MM.1S (cell line): ENCODE measurements at regions not wholly inside any gene's neighbourhood (a gene's known extent, or its start where the extent isn't known, plus 50 kb on each side); places are given as distances from the start of the nearest gene placed in this dataset.

Source experiments
- DNase-seq: peaks from one replicate; pipeline ENCODE4 v3.0.0-alpha.2; 2015
- H2AFZ ChIP-seq: fragments of 300-600 bp; sonication (generic); 2 replicates; pipeline ENCODE4 v1.6.0; 2016; ENCODE audit warnings: antibody characterized with exemption, low read length
- H3F3A ChIP-seq: fragments of 300-600 bp; sonication (generic); 2 replicates; pipeline ENCODE4 v1.6.1; 2016; ENCODE audit warnings: mild to moderate bottlenecking, antibody characterized with exemption, low read length, moderate library complexity, mixed read lengths; ENCODE audit not compliant: insufficient read depth
- H3K27ac ChIP-seq: fragments of 300-600 bp; sonication (generic); 2 replicates; pipeline ENCODE4 v1.5.1; 2016; ENCODE audit warnings: mild to moderate bottlenecking, low read length
- H3K27me3 ChIP-seq: fragments of 300-600 bp; sonication (generic); replicated peaks from 2 replicates; pipeline ENCODE4 v1.6.0; 2016; ENCODE audit warnings: low read length; ENCODE audit not compliant: insufficient read depth
- H3K36me3 ChIP-seq: fragments of 300-600 bp; sonication (generic); replicated peaks from 2 replicates; pipeline ENCODE4 v1.6.1; 2016; ENCODE audit warnings: mild to moderate bottlenecking, low read length, mixed read lengths; ENCODE audit not compliant: insufficient read depth
- H3K4me1 ChIP-seq: fragments of 300-600 bp; sonication (generic); 2 replicates; pipeline ENCODE4 v1.6.1; 2016; ENCODE audit warnings: low read length, mixed read lengths
- H3K4me2 ChIP-seq: fragments of 300-600 bp; sonication (generic); 2 replicates; pipeline ENCODE4 v1.6.0; 2016; ENCODE audit warnings: low read depth, low read length
- H3K4me3 ChIP-seq: fragments of 300-600 bp; sonication (generic); 2 replicates; pipeline ENCODE4 v1.5.1; 2016; ENCODE audit warnings: low read length, mixed read lengths
- H3K79me2 ChIP-seq: fragments of 300-600 bp; sonication (generic); 2 replicates; pipeline ENCODE4 v1.6.1; 2016; ENCODE audit warnings: mixed run types, low read length, mixed read lengths
- H3K9ac ChIP-seq: fragments of 300-600 bp; sonication (generic); 2 replicates; pipeline ENCODE4 v1.6.1; 2016; ENCODE audit warnings: low read length, mixed read lengths
- H3K9me2 ChIP-seq: fragments of 300-600 bp; sonication (generic); replicated peaks from 2 replicates; pipeline ENCODE4 v1.6.1; 2016; ENCODE audit warnings: mild to moderate bottlenecking, low read length, mixed read lengths; ENCODE audit not compliant: insufficient read depth
- H3K9me3 ChIP-seq: fragments of 300-600 bp; sonication (generic); replicated peaks from 2 replicates; pipeline ENCODE4 v1.6.1; 2016; ENCODE audit warnings: mild to moderate bottlenecking, low read length, mixed read lengths; ENCODE audit not compliant: insufficient read depth
- H4K20me1 ChIP-seq: fragments of 300-600 bp; sonication (generic); 2 replicates; pipeline ENCODE4 v1.6.1; 2016; ENCODE audit warnings: mild to moderate bottlenecking, low read length, moderate library complexity, mixed read lengths; ENCODE audit not compliant: insufficient read depth
- EZH2 ChIP-seq: fragments of 300-600 bp; sonication (generic); optimal IDR thresholded peaks from 2 replicates; pipeline ENCODE3; 2017; ENCODE audit warnings: low read depth, mild to moderate bottlenecking, antibody characterized with exemption, low read length, mixed read lengths
- EZH2phosphoT487 ChIP-seq: fragments of 300-600 bp; sonication (generic); IDR thresholded peaks from 2 replicates; pipeline ENCODE4 v1.6.1; 2018; ENCODE audit warnings: antibody characterized with exemption, low read length
- TF ChIP-seq, protein P1 (sequence below): fragments of 300-600 bp; sonication (generic); IDR thresholded peaks from 2 replicates; pipeline ENCODE4 v1.5.1; 2016; ENCODE audit warnings: antibody characterized with exemption, low read length, mixed read lengths

DNA sequence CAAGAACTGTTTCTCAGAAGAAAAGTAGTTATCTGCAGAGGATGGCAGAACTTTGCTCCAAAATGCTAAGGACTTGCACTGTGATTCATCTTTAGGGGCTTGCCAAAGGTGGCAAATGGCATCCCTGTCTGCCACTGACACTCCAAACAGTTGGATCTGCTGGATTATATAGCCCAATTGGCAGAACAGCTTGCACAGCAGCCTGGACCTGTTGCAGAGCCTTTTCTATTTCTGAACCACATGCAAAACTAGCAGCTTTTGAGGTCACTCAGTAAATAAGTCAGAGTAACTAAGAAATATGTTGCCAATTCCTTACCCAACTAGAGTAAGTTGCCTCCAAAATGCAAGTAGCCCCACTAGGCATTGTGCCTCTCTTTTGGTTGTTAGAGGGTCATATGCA, 397.5 kb upstream of the NOVA1 start:
- H3K4me3 ChIP-seq: no peak overlapping the region
- no peak for DNase-seq
- no peaks in the 10 kb centered on the region for H3K9me2 ChIP-seq
- H3K4me1 ChIP-seq: no peaks in the 10 kb centered on the region
- TF ChIP-seq EZH2phosphoT487: no peak
- TF ChIP-seq EZH2: no peak
- TF ChIP-seq, protein P1, sequence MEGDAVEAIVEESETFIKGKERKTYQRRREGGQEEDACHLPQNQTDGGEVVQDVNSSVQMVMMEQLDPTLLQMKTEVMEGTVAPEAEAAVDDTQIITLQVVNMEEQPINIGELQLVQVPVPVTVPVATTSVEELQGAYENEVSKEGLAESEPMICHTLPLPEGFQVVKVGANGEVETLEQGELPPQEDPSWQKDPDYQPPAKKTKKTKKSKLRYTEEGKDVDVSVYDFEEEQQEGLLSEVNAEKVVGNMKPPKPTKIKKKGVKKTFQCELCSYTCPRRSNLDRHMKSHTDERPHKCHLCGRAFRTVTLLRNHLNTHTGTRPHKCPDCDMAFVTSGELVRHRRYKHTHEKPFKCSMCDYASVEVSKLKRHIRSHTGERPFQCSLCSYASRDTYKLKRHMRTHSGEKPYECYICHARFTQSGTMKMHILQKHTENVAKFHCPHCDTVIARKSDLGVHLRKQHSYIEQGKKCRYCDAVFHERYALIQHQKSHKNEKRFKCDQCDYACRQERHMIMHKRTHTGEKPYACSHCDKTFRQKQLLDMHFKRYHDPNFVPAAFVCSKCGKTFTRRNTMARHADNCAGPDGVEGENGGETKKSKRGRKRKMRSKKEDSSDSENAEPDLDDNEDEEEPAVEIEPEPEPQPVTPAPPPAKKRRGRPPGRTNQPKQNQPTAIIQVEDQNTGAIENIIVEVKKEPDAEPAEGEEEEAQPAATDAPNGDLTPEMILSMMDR: no peak
- no peaks in the 10 kb centered on the region for H4K20me1 ChIP-seq
- no peak overlapping the region for H3K4me2 ChIP-seq
- no peaks in the 10 kb centered on the region for H3K79me2 ChIP-seq
- H2AFZ ChIP-seq: no peak overlapping the region
- H3K27me3 ChIP-seq: no peaks in the 10 kb centered on the region
- H3F3A ChIP-seq: no peaks in the 10 kb centered on the region
- no peaks in the 10 kb centered on the region for H3K36me3 ChIP-seq
- no peak overlapping the region for H3K9ac ChIP-seq
- no peak overlapping the region for H3K27ac ChIP-seq
- H3K9me3 ChIP-seq: no peaks in the 10 kb centered on the region

DNA sequence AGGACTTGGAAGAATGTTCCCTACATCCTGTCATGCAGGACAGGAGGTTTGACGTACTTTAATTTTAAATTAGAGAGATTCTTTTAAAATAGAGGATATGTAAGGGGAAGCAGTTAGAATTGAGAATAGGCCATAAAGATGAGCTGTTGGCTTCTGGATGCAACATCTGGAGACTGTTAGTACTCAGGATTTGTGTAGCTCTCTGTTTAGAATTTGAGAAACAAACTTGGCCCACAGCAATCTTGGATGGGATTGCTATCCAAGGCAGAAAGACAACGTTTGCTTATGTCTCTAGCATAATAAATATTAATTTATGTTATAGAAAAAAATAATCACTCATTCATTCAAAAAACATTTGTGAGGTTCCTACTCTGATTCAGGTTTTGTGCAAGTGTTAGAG, 398.4 kb upstream of the NOVA1 start:
- no peak for DNase-seq
- no peak overlapping the region for H3K27ac ChIP-seq
- TF ChIP-seq EZH2phosphoT487: no peak
- TF ChIP-seq, protein P1: no peak
- no peak for TF ChIP-seq EZH2

DNA sequence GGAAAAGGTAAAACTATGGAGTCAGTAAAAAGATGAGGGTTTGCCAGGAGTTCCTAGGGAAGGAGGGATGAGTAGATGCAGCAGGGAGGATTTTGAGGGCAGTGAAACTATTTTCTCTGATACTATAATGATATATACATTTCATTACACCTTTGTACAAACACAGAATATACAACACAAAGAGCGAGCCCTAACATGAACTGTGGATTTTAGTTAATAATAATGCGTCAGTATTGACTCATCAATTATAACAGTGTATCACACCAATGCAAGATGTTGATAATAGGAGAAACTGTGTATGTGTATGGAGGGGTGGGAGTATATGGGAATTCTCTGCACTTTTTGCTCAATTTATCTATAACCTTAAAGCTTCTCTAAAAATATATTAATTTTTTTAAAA, 404.3 kb upstream of the NOVA1 start:
- no peak for DNase-seq

More for the DNA sequence above, 398.4 kb upstream of the NOVA1 start:
- Histone ChIP-seq H3K9ac (no peak overlapping the region), H2AFZ (no peak overlapping the region), H3K79me2 (no peaks in the 10 kb centered on the region), H3K9me3 (no peaks in the 10 kb centered on the region), H3K27me3 (no peaks in the 10 kb centered on the region), H3K36me3 (no peaks in the 10 kb centered on the region), H3K9me2 (no peaks in the 10 kb centered on the region), H3K4me1 (no peaks in the 10 kb centered on the region), H4K20me1 (no peaks in the 10 kb centered on the region), H3K4me2 (no peak overlapping the region), H3F3A (no peaks in the 10 kb centered on the region), H3K4me3 (no peak overlapping the region)

More for the DNA sequence above, 404.3 kb upstream of the NOVA1 start:
- H3K4me2 ChIP-seq: no peak overlapping the region
- H3K27ac ChIP-seq: no peak overlapping the region
- no peaks in the 10 kb centered on the region for H3K9me3 ChIP-seq
- H3K79me2 ChIP-seq: no peaks in the 10 kb centered on the region
- H3F3A ChIP-seq: no peaks in the 10 kb centered on the region
- H3K27me3 ChIP-seq: no peaks in the 10 kb centered on the region
- no peaks in the 10 kb centered on the region for H3K4me1 ChIP-seq
- no peaks in the 10 kb centered on the region for H3K36me3 ChIP-seq
- H3K9ac ChIP-seq: no peak overlapping the region
- no peak overlapping the region for H2AFZ ChIP-seq
- no peak overlapping the region for H3K4me3 ChIP-seq
- no peaks in the 10 kb centered on the region for H3K9me2 ChIP-seq
- TF ChIP-seq EZH2 (no peak), EZH2phosphoT487 (no peak)
- TF ChIP-seq, protein P1: no peak
- H4K20me1 ChIP-seq: no peaks in the 10 kb centered on the region
